ENCODE measurements at regions not wholly inside any gene's neighbourhood (a gene's known extent, or its start where the extent isn't known, plus 50 kb on each side); places are given as distances from the start of the nearest gene placed in this dataset.

DNA sequence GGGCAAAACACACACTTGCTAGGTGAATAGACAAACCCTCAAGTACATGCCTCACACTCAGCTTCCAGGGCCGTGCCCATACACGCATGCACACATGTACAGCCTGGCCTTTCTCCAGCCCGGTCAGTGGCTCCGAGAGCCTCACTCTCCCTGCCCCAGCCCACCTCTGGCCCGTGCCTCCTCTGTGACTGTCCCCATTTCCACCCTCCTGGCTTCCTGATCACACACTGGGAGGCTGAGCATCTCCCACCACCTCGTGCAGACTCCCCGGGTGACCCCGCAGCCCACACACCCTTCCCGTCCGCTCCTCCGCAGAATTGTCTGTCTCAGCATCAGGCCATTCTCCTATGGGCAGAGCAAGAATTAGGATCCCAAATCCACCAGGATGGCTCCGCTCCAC, 634.1 kb downstream of the TBC1D22A start:
- intact Hi-C loops (cut with micrococcal nuclease): no loop called here

More for the DNA sequence above, 634.1 kb downstream of the TBC1D22A start:
- H3K27me3 ChIP-seq (ENCODE audit: insufficient read depth, low read length): no peaks in the 10 kb centered on the region
- BruUV-seq (replicated peaks): no TSS peak
- no peaks in the 10 kb centered on the region for H3K36me3 ChIP-seq (ENCODE audit: control insufficient read depth in 1 of 2, insufficient read depth in 2 of 2, low read length in 2 of 2)
- RAD21 ChIA-PET (ENCODE audit: low non-redundant PET in 1 of 2, low total read pairs in 2 of 2, uncharacterized antibody in 2 of 2, unreplicated experiment in 2 of 2): no interaction called here
- DNase-seq (ENCODE audit: low read depth, low spot score) (no peak), ATAC-seq (no peak)
- no peaks in the 10 kb centered on the region for H3K79me2 ChIP-seq (ENCODE audit: insufficient read depth, low read length)
- H3K9me2 ChIP-seq (ENCODE audit: insufficient read depth): no peaks in the 10 kb centered on the region
- H2AFZ ChIP-seq (ENCODE audit: low read depth, low read length, poor library complexity, severe bottlenecking): no peak overlapping the region
- no peak overlapping the region for H3K4me3 ChIP-seq (replicated peaks in 1 of 2; ENCODE audit: low read depth in 1 of 2, low read length in 2 of 2)
- no peaks in the 10 kb centered on the region for H3K4me1 ChIP-seq (ENCODE audit: control insufficient read depth in 1 of 2, insufficient read depth in 2 of 2, low read length in 2 of 2)
- H3K9ac ChIP-seq (ENCODE audit: low read length): no peak overlapping the region
- H4K20me1 ChIP-seq (ENCODE audit: insufficient read depth): no peaks in the 10 kb centered on the region
- POLR2A ChIA-PET: no interaction called here
- TF ChIP-seq EGR1 (IDR thresholded peaks at IDR 0.05; ENCODE audit: low read depth) (no peak), RAD21 (IDR thresholded peaks at IDR 0.05; ENCODE audit: low read depth) (no peak), TCF7L2 (IDR thresholded peaks at IDR 0.05; ENCODE audit: borderline replicate concordance, extremely low read depth, insufficient read depth, insufficient read length) (no peak), CBX3 (IDR thresholded peaks at IDR 0.05; ENCODE audit: low read depth) (no peak), EZH2 (IDR thresholded peaks at IDR 0.05) (no peak), ATF3 (IDR thresholded peaks at IDR 0.05) (no peak), POLR2AphosphoS5 (IDR thresholded peaks at IDR 0.05; ENCODE audit: low read depth, low read length) (no peak), FOSL1 (IDR thresholded peaks at IDR 0.05; ENCODE audit: low read depth) (no peak), CEBPB (IDR thresholded peaks at IDR 0.05; ENCODE audit: low read depth) (no peak), SIN3A (IDR thresholded peaks at IDR 0.05; ENCODE audit: low read depth) (no peak), YY1 (IDR thresholded peaks at IDR 0.05; ENCODE audit: extremely low read depth, insufficient replicate concordance, low read depth, low read length) (no peak), SRF (IDR thresholded peaks at IDR 0.05; ENCODE audit: low read depth) (no peak), POLR2A (IDR thresholded peaks at IDR 0.05; ENCODE audit: borderline replicate concordance, extremely low read depth, insufficient read depth, insufficient read length) (no peak)
- TF ChIP-seq, protein P1, sequence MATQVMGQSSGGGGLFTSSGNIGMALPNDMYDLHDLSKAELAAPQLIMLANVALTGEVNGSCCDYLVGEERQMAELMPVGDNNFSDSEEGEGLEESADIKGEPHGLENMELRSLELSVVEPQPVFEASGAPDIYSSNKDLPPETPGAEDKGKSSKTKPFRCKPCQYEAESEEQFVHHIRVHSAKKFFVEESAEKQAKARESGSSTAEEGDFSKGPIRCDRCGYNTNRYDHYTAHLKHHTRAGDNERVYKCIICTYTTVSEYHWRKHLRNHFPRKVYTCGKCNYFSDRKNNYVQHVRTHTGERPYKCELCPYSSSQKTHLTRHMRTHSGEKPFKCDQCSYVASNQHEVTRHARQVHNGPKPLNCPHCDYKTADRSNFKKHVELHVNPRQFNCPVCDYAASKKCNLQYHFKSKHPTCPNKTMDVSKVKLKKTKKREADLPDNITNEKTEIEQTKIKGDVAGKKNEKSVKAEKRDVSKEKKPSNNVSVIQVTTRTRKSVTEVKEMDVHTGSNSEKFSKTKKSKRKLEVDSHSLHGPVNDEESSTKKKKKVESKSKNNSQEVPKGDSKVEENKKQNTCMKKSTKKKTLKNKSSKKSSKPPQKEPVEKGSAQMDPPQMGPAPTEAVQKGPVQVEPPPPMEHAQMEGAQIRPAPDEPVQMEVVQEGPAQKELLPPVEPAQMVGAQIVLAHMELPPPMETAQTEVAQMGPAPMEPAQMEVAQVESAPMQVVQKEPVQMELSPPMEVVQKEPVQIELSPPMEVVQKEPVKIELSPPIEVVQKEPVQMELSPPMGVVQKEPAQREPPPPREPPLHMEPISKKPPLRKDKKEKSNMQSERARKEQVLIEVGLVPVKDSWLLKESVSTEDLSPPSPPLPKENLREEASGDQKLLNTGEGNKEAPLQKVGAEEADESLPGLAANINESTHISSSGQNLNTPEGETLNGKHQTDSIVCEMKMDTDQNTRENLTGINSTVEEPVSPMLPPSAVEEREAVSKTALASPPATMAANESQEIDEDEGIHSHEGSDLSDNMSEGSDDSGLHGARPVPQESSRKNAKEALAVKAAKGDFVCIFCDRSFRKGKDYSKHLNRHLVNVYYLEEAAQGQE (IDR thresholded peaks at IDR 0.05; ENCODE audit: low read depth): no peak
- no peak overlapping the region for H3K4me2 ChIP-seq (ENCODE audit: low read length)
- CTCF ChIA-PET: no interaction called here
- H3K9me3 ChIP-seq (ENCODE audit: control insufficient read depth in 1 of 2, insufficient read depth in 1 of 2, low read depth in 1 of 2, low read length in 2 of 2): no peaks in the 10 kb centered on the region
- H3K27ac ChIP-seq (ENCODE audit: low read depth, low read length): no peak overlapping the region
